ENCODE measurements at regions not wholly inside any gene's neighbourhood (a gene's known extent, or its start where the extent isn't known, plus 50 kb on each side); places are given as distances from the start of the nearest gene placed in this dataset.

DNA sequence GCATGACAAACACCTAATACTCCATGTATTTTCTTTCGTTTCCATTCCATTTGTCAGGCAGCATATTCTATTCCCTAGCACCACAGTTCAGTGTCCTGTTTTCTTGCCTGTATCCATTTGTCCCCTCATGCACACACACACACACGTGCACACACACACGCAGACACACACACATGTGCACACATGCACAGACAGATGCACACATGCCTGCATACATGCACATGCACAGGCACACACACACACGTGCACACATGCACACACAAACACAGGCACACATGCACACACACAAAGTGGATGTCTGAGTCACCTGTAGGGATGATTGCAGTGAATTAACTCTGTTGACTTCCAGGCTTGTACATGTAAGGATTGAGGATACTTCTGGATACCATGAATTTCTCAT is 226.7 kb upstream of the SYNDIG1 start:
- POLR2A ChIA-PET: no interaction called here
- DNase-seq (ENCODE audit: low read depth, low spot score) (no peak), ATAC-seq (no peak)
- intact Hi-C loops (cut with micrococcal nuclease; ENCODE audit: unreplicated experiment) (no loop called here), in situ Hi-C loops (cut with HindIII; ENCODE audit: low pct_unique_long_range_greater_than_20kb, low sequenced_read_pairs) (no loop called here)
- Histone ChIP-seq H3K27ac (ENCODE audit: low read length) (no peak overlapping the region), H3K4me1 (ENCODE audit: control insufficient read depth, insufficient read depth, low read length) (no peaks in the 10 kb centered on the region), H3K4me3 (ENCODE audit: low read depth in 2 of 2, low read length in 2 of 2) (no peak overlapping the region), H3K9me3 (ENCODE audit: control insufficient read depth, insufficient read depth, low read depth, low read length) (no peaks in the 10 kb centered on the region), H3K36me3 (ENCODE audit: control insufficient read depth, insufficient read depth, low read length) (no peaks in the 10 kb centered on the region), H3K27me3 (ENCODE audit: control insufficient read depth, insufficient read depth, low read length) (no peaks in the 10 kb centered on the region; the same call in 1 of the 2 replicates)
- BruUV-seq (replicated peaks): no TSS peak
- CTCF ChIA-PET: no interaction called here
- TF ChIP-seq SIN3A (IDR thresholded peaks at IDR 0.05; ENCODE audit: borderline replicate concordance, insufficient read depth, low read depth, low read length) (no peak), CTCF (IDR thresholded peaks at IDR 0.05) (no peak), REST (IDR thresholded peaks at IDR 0.05; ENCODE audit: insufficient read depth in 1 of 2, low read depth in 2 of 2, low read length in 1 of 2) (no peak), POLR2AphosphoS5 (IDR thresholded peaks at IDR 0.05; ENCODE audit: low read depth, low read length) (no peak), TCF7L2 (IDR thresholded peaks at IDR 0.05; ENCODE audit: low read depth, low read length) (no peak)

DNA sequence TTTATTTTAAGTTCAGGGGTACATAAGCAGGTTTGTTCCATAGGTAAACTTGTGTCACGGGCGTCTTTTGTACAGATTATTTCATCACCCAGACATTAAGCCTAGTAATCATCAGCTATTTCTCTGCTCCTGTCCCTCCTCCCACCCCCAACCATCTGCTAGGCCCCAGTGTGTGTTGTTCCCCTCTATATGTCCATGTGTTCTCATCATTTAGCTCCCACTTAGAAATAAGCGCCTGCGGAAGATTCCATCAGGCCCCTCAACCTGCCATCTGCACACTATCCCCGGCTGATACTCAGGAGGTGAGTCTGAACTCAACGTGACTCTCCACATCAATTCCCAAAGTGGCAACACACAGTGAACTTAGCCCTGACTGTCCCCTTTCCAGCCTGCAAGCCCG is 228.0 kb upstream of the SYNDIG1 start:
- Histone ChIP-seq H3K9me3 (ENCODE audit: control insufficient read depth, insufficient read depth, low read depth, low read length) (no peaks in the 10 kb centered on the region), H3K27ac (ENCODE audit: low read length) (no peak overlapping the region), H3K4me1 (ENCODE audit: control insufficient read depth, insufficient read depth, low read length) (no peaks in the 10 kb centered on the region), H3K36me3 (ENCODE audit: control insufficient read depth, insufficient read depth, low read length) (no peaks in the 10 kb centered on the region), H3K4me3 (ENCODE audit: low read depth in 2 of 2, low read length in 2 of 2) (no peak overlapping the region), H3K27me3 (ENCODE audit: control insufficient read depth, insufficient read depth, low read length) (no peaks in the 10 kb centered on the region; the same call in 1 of the 2 replicates)
- DNase-seq (ENCODE audit: low read depth, low spot score) (no peak), ATAC-seq (no peak)
- in situ Hi-C loops (cut with HindIII; ENCODE audit: low pct_unique_long_range_greater_than_20kb, low sequenced_read_pairs): no loop called here
- BruUV-seq (replicated peaks): no TSS peak
- CTCF ChIA-PET: no interaction called here
- no peak for TF ChIP-seq TCF7L2 (IDR thresholded peaks at IDR 0.05; ENCODE audit: low read depth, low read length)
- no peak for TF ChIP-seq POLR2AphosphoS5 (IDR thresholded peaks at IDR 0.05; ENCODE audit: low read depth, low read length)
- TF ChIP-seq SIN3A (IDR thresholded peaks at IDR 0.05; ENCODE audit: borderline replicate concordance, insufficient read depth, low read depth, low read length): no peak
- no peak for TF ChIP-seq CTCF (IDR thresholded peaks at IDR 0.05)
- intact Hi-C loops (cut with micrococcal nuclease; ENCODE audit: unreplicated experiment): no loop called here
- POLR2A ChIA-PET: no interaction called here
